ENCODE measurements at regions not wholly inside any gene's neighbourhood (a gene's known extent, or its start where the extent isn't known, plus 50 kb on each side); places are given as distances from the start of the nearest gene placed in this dataset.

- no peak for DNase-seq (ENCODE audit: low read depth)
Observed at GRCh38 chr6:45741437-45742171, 274.1 kb downstream of the CLIC5 start.

- DNase-seq (ENCODE audit: low read depth): no peak
Observed at GRCh38 chr6:45739058-45739457, 276.6 kb downstream of the CLIC5 start.

GRCh38 chr6:45738057-45738455 is 277.6 kb downstream of the CLIC5 start:
- no peak for DNase-seq (ENCODE audit: low read depth)

- DNase-seq (ENCODE audit: low read depth): no peak
Observed at GRCh38 chr6:45737331-45738056, 278.2 kb downstream of the CLIC5 start.

GRCh38 chr6:45736134-45736533 is 279.5 kb downstream of the CLIC5 start:
- DNase-seq (ENCODE audit: low read depth): no peak

GRCh38 chr6:45732731-45733130 is 282.9 kb downstream of the CLIC5 start:
- no peak for DNase-seq (ENCODE audit: low read depth)

- no peak for DNase-seq (ENCODE audit: low read depth)
Observed at GRCh38 chr6:45730232-45730631, 285.4 kb downstream of the CLIC5 start.

- DNase-seq (ENCODE audit: low read depth): no peak
Observed at GRCh38 chr6:45728674-45729073, 287.0 kb downstream of the CLIC5 start.

GRCh38 chr6:45727819-45728449 is 287.7 kb downstream of the CLIC5 start:
- DNase-seq (ENCODE audit: low read depth): no peak

GRCh38 chr6:45727228-45727627 is 288.4 kb downstream of the CLIC5 start:
- DNase-seq (ENCODE audit: low read depth): no peak

- no peak for DNase-seq (ENCODE audit: low read depth)
Observed at GRCh38 chr6:45726444-45726843, 289.2 kb downstream of the CLIC5 start.

- no peak for DNase-seq (ENCODE audit: low read depth)
Observed at GRCh38 chr6:45724511-45724910, 291.1 kb downstream of the CLIC5 start.

GRCh38 chr6:45724027-45724426 is 291.6 kb downstream of the CLIC5 start:
- DNase-seq (ENCODE audit: low read depth): no peak

GRCh38 chr6:45722876-45723275 is 292.8 kb downstream of the CLIC5 start:
- DNase-seq (ENCODE audit: low read depth): no peak

GRCh38 chr6:45721665-45722064 is 294.0 kb downstream of the CLIC5 start:
- no peak for DNase-seq (ENCODE audit: low read depth)

GRCh38 chr6:45718871-45719270 is 296.8 kb downstream of the CLIC5 start:
- DNase-seq (ENCODE audit: low read depth): no peak

- DNase-seq (ENCODE audit: low read depth): no peak
Observed at GRCh38 chr6:45718131-45718530, 297.5 kb downstream of the CLIC5 start.

- DNase-seq (ENCODE audit: low read depth): no peak
Observed at GRCh38 chr6:45717715-45718114, 297.9 kb downstream of the CLIC5 start.

GRCh38 chr6:45717027-45717426 is 298.6 kb downstream of the CLIC5 start:
- DNase-seq (ENCODE audit: low read depth): no peak

GRCh38 chr6:45715508-45715803 is 300.2 kb downstream of the CLIC5 start:
- DNase-seq (ENCODE audit: low read depth): no peak

GRCh38 chr6:45714741-45715507 is 300.7 kb downstream of the CLIC5 start:
- peak; percentile 40 for DNase-seq (ENCODE audit: low read depth)

GRCh38 chr6:45714006-45714730 is 301.5 kb downstream of the CLIC5 start:
- no peak for DNase-seq (ENCODE audit: low read depth)
